HEK293 (cell line): ENCODE measurements at regions not wholly inside any gene's neighbourhood (a gene's known extent, or its start where the extent isn't known, plus 50 kb on each side); places are given as distances from the start of the nearest gene placed in this dataset.
"Not testable (repeated sequence)": the region's sequence is repeated elsewhere in the genome, so short reads cannot be mapped to it uniquely, and the experiment has no call there.

Experiments
- PBX3 ChIP-seq: sonication (generic); formaldehyde crosslinking; IDR thresholded peaks from 2 replicates; pipeline ENCODE4 v1.8.1; 2022; ENCODE audit warnings: mild to moderate bottlenecking, moderate library complexity, missing genetic modification reagents
- TRIM28 ChIP-seq: IDR thresholded peaks from 2 replicates; pipeline ENCODE4 v1.6.1; 2011; ENCODE audit warnings: low read length, control low read depth, borderline replicate concordance
- ZNF121 ChIP-seq: fragments of 450-650 bp; formaldehyde crosslinking; IDR thresholded peaks from 2 replicates; pipeline ENCODE4 v1.5.1; 2016; ENCODE audit warnings: missing biosample characterization, missing genetic modification characterization
- ZNF398 ChIP-seq: fragments of 450-650 bp; formaldehyde crosslinking; IDR thresholded peaks from 2 replicates; pipeline ENCODE4 v1.5.1; 2017; ENCODE audit warnings: missing biosample characterization, missing genetic modification characterization
- ZNF513 ChIP-seq: fragments of 450-650 bp; IDR thresholded peaks from 2 replicates; pipeline ENCODE4 v1.5.1; 2018; ENCODE audit warnings: missing biosample characterization, missing genetic modification characterization
- ZNF704 ChIP-seq: fragments of 450-650 bp; formaldehyde crosslinking; IDR thresholded peaks from 2 replicates; pipeline ENCODE4 v1.5.1; 2016; ENCODE audit warnings: missing biosample characterization, missing genetic modification characterization

DNA sequence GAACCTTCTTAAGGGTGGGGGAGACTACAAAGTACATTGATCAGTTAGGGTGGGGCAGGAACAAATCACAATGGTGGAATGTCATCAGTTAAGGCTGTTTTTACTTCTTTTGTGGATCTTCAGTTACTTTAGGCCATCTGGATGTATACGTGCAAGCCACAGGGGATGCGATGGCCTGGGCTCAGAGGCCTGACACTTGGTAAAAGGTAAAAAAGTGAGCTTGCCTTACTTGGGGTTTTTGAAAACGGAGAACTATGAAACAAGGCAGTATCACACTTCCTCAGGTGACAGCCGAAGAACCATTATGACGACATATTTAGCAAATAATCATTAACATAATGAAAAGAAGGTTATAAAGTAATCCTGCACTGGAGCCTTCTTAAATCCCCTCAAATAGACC lies 169.8 kb upstream of the NANOGP8 start:
- not testable (repeated sequence) for TF ChIP-seq ZNF513; ZNF398 (tag by site-specific recombination); ZNF704 (tag by site-specific recombination); TRIM28; PBX3 (CRISPR knock-in tag); ZNF121 (tag by site-specific recombination)
